ENCODE measurements at regions not wholly inside any gene's neighbourhood (a gene's known extent, or its start where the extent isn't known, plus 50 kb on each side); places are given as distances from the start of the nearest gene placed in this dataset.

GRCh38 chr2:101538076-101538475 is 63.2 kb upstream of the RFX8 start:
- no peak overlapping the region for H3K9ac ChIP-seq (ENCODE audit: low read length)
- H3K27ac ChIP-seq (ENCODE audit: low read depth, low read length): no peak overlapping the region
- no peaks in the 10 kb centered on the region for H4K20me1 ChIP-seq (ENCODE audit: low read depth, low read length)
- no peak for TF ChIP-seq CTCF (IDR thresholded peaks at IDR 0.05; ENCODE audit: insufficient read depth, low read length, poor library complexity, severe bottlenecking)
- TF ChIP-seq EZH2phosphoT487 (conservative IDR thresholded peaks at IDR 0.05; ENCODE audit: low read length): no peak
- H2AFZ ChIP-seq (ENCODE audit: low read depth, low read length, severe bottlenecking): no peak overlapping the region
- H3K9me3 ChIP-seq (ENCODE audit: insufficient read depth, low read length): no peaks in the 10 kb centered on the region
- H3K4me3 ChIP-seq (ENCODE audit: insufficient read depth, low read length, poor library complexity, severe bottlenecking): no peak overlapping the region
- H3K4me2 ChIP-seq (ENCODE audit: low read depth, low read length, poor library complexity, severe bottlenecking): no peak overlapping the region
- H3K36me3 ChIP-seq (ENCODE audit: low read length): no peaks in the 10 kb centered on the region
- H3K27me3 ChIP-seq (ENCODE audit: low read length): no peaks in the 10 kb centered on the region
- H3F3A ChIP-seq (ENCODE audit: insufficient read depth): no peaks in the 10 kb centered on the region
- H3K79me2 ChIP-seq (ENCODE audit: insufficient read depth, low read length): no peaks in the 10 kb centered on the region
- no peaks in the 10 kb centered on the region for H3K9me2 ChIP-seq (replicated peaks; ENCODE audit: insufficient read depth, low read length)

- H3K27ac ChIP-seq (ENCODE audit: low read depth, low read length): no peak overlapping the region
- H4K20me1 ChIP-seq (ENCODE audit: low read depth, low read length): no peaks in the 10 kb centered on the region
- H3K4me2 ChIP-seq (ENCODE audit: low read depth, low read length, poor library complexity, severe bottlenecking): no peak overlapping the region
- TF ChIP-seq EZH2phosphoT487 (conservative IDR thresholded peaks at IDR 0.05; ENCODE audit: low read length): no peak
- TF ChIP-seq CTCF (IDR thresholded peaks at IDR 0.05; ENCODE audit: insufficient read depth, low read length, poor library complexity, severe bottlenecking): no peak
- no peak overlapping the region for H3K9ac ChIP-seq (ENCODE audit: low read length)
- H3K9me2 ChIP-seq (replicated peaks; ENCODE audit: insufficient read depth, low read length): no peaks in the 10 kb centered on the region
- no peaks in the 10 kb centered on the region for H3K9me3 ChIP-seq (ENCODE audit: insufficient read depth, low read length)
- no peaks in the 10 kb centered on the region for H3K36me3 ChIP-seq (ENCODE audit: low read length)
- H2AFZ ChIP-seq (ENCODE audit: low read depth, low read length, severe bottlenecking): no peak overlapping the region
- H3K4me3 ChIP-seq (ENCODE audit: insufficient read depth, low read length, poor library complexity, severe bottlenecking): no peak overlapping the region
- no peaks in the 10 kb centered on the region for H3K27me3 ChIP-seq (ENCODE audit: low read length)
- H3F3A ChIP-seq (ENCODE audit: insufficient read depth): no peaks in the 10 kb centered on the region
- H3K79me2 ChIP-seq (ENCODE audit: insufficient read depth, low read length): no peaks in the 10 kb centered on the region
Observed at GRCh38 chr2:101534149-101534611, 59.3 kb upstream of the RFX8 start.

GRCh38 chr2:101533561-101534148 is 58.7 kb upstream of the RFX8 start:
- H2AFZ ChIP-seq (ENCODE audit: low read depth, low read length, severe bottlenecking): no peak overlapping the region
- no peak overlapping the region for H3K4me3 ChIP-seq (ENCODE audit: insufficient read depth, low read length, poor library complexity, severe bottlenecking)
- no peaks in the 10 kb centered on the region for H3K9me3 ChIP-seq (ENCODE audit: insufficient read depth, low read length)
- H3K27ac ChIP-seq (ENCODE audit: low read depth, low read length): no peak overlapping the region
- no peak overlapping the region for H3K4me2 ChIP-seq (ENCODE audit: low read depth, low read length, poor library complexity, severe bottlenecking)
- no peaks in the 10 kb centered on the region for H3K36me3 ChIP-seq (ENCODE audit: low read length)
- H3K9me2 ChIP-seq (replicated peaks; ENCODE audit: insufficient read depth, low read length): no peaks in the 10 kb centered on the region
- H3K9ac ChIP-seq (ENCODE audit: low read length): no peak overlapping the region
- H3K79me2 ChIP-seq (ENCODE audit: insufficient read depth, low read length): no peaks in the 10 kb centered on the region
- no peaks in the 10 kb centered on the region for H3F3A ChIP-seq (ENCODE audit: insufficient read depth)
- H3K27me3 ChIP-seq (ENCODE audit: low read length): no peaks in the 10 kb centered on the region
- no peaks in the 10 kb centered on the region for H4K20me1 ChIP-seq (ENCODE audit: low read depth, low read length)
- TF ChIP-seq EZH2phosphoT487 (conservative IDR thresholded peaks at IDR 0.05; ENCODE audit: low read length): no peak
- no peak for TF ChIP-seq CTCF (IDR thresholded peaks at IDR 0.05; ENCODE audit: insufficient read depth, low read length, poor library complexity, severe bottlenecking)
